AG09309 (cell line): ENCODE measurements at regions not wholly inside any gene's neighbourhood (a gene's known extent, or its start where the extent isn't known, plus 50 kb on each side); places are given as distances from the start of the nearest gene placed in this dataset.
"Not testable (repeated sequence)": the region's sequence is repeated elsewhere in the genome, so short reads cannot be mapped to it uniquely, and the experiment has no call there.

ENCODE experiments used
- DNase-seq: peaks from one replicate; pipeline ENCODE4 v3.0.0-alpha.2; 2010; ENCODE audit warnings: low read depth
- H3K4me3 ChIP-seq: 2 replicates; pipeline ENCODE4 v1.5.1; 2011; ENCODE audit warnings: mild to moderate bottlenecking, low read depth, low read length, moderate library complexity; ENCODE audit not compliant: control insufficient read depth
- TF ChIP-seq, protein P1 (sequence below): IDR thresholded peaks from 2 replicates; pipeline ENCODE4 v1.5.1; 2011; ENCODE audit warnings: mild to moderate bottlenecking, low read depth, low read length, inconsistent platforms; ENCODE audit not compliant: insufficient read depth, control insufficient read depth; ENCODE audit errors: missing control alignments

DNA sequence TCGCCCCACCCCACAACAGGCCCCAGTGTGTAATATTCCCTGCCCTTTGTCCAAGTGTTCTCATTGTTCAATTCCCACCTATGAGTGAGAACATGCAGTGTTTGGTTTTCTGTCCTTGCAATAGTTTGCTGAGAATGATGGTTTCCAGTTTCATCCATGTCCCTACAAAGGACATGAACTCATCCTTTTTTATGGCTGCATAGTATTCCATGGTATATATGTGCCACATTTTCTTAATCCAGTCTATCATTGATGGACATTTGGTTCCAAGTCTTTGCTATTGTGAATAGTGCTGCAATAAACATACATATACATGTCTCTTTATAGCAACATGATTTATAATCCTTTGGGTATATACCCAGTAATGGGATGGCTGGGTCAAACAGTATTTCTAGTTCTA lies 132.7 kb downstream of the SNX10 start:
- DNase-seq, H3K4me3 ChIP-seq: not testable (repeated sequence)

DNA sequence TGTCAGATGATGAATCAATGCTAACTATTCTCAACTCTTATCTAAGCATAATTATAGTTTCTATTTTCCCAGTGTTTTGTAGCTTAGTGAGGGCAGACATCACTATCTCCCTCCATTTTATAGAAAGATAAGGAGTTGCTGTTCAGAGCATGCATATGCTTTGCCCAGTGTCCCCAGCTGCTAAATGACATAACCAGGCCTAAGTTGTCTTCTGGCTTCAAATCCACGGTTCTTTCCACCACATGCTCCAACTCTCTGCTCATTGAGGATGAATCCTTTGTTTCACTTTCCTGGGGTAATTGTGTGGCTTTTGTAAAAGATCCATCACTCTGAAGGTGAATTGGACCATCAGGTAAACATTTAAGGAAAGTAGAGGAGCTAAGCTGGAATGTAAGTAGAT lies 134.0 kb downstream of the SNX10 start:
- TF ChIP-seq, protein P1, sequence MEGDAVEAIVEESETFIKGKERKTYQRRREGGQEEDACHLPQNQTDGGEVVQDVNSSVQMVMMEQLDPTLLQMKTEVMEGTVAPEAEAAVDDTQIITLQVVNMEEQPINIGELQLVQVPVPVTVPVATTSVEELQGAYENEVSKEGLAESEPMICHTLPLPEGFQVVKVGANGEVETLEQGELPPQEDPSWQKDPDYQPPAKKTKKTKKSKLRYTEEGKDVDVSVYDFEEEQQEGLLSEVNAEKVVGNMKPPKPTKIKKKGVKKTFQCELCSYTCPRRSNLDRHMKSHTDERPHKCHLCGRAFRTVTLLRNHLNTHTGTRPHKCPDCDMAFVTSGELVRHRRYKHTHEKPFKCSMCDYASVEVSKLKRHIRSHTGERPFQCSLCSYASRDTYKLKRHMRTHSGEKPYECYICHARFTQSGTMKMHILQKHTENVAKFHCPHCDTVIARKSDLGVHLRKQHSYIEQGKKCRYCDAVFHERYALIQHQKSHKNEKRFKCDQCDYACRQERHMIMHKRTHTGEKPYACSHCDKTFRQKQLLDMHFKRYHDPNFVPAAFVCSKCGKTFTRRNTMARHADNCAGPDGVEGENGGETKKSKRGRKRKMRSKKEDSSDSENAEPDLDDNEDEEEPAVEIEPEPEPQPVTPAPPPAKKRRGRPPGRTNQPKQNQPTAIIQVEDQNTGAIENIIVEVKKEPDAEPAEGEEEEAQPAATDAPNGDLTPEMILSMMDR, result no peak
- H3K4me3 ChIP-seq, result no peak overlapping the region
- DNase-seq, result no peak

DNA sequence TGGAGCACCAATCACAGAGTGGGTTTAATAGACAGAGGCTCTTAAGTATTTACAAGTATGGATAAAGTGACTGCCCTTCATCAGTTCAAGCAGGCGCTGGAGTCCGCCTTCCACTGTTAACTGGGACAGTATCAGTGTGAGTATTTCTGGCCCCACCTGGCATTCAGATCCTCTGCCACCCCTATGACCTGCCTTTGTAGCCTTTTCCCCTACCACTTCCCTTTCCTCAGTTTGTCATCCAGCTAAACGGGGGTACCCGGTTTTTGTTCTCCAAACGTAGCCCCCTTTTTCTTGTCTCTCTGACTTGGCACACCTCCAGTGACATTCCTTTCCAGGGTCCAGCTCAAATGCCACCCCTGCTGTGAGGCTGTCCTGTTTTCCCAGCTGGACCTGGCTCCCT lies 134.4 kb downstream of the SNX10 start:
- TF ChIP-seq, protein P1, result no peak
- DNase-seq, result no peak
- H3K4me3 ChIP-seq, result no peak overlapping the region

DNA sequence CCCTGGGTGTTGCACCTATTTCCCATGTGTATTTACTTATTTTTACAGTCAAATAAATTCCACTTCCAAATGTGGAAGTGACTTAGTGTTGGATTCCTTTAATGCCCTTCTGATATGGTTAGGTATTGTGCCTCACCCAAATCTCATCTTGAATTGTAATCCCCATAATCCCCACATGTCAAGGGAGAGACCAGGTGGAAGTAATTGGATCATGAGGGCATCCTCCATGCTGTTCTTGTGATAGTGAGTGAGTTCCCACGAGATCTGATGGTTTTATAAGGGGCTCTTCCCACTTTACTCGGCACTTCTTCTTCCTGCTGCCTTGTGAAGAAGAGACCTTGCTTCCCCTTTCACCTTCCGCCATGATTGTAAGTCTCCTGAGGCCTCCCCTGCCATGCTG lies 136.9 kb downstream of the SNX10 start:
- no peak overlapping the region for H3K4me3 ChIP-seq
- no peak for DNase-seq
- TF ChIP-seq, protein P1, result no peak

DNA sequence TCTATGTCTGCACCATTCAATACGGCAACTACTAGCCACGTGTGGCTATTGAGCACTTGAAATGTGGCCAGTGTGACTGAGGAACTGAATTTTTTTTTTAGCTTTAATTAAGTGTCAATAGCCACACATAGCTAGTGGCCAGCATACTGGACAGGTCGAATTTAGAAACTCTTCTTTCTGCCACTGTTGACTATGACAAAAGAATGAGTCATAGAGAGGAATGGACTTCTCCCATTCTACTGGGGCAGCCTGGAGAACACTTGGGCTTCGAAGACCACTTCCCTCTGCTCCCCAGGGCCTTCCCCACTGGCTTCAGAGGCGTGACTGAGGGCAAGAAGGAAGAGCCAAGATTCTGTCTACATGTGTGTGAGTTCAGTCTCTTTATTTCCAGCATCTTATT lies 137.5 kb downstream of the SNX10 start:
- TF ChIP-seq, protein P1, result no peak
- no peak for DNase-seq
- H3K4me3 ChIP-seq, result no peak overlapping the region

DNA sequence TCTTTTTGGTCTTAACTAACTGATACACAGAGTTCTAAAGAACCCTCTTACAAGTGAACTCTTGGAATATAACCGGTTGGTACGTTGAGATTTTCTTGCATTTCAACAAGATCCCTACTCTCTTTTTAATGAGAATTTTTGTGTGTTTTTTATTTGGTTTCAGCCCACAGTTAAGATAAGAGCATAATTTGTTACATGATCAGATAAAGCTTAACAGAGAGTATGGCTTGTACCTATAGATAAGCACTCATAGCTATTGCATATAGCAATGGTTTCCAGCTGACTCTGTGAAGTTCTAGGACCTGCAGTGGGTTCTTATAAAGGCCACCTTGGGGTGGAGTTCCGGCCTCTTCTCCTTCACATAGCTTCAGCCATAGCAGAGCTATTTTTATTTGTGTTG lies 143.3 kb downstream of the SNX10 start:
- H3K4me3 ChIP-seq, result no peak overlapping the region
- TF ChIP-seq, protein P1, result no peak
- DNase-seq, result no peak

DNA sequence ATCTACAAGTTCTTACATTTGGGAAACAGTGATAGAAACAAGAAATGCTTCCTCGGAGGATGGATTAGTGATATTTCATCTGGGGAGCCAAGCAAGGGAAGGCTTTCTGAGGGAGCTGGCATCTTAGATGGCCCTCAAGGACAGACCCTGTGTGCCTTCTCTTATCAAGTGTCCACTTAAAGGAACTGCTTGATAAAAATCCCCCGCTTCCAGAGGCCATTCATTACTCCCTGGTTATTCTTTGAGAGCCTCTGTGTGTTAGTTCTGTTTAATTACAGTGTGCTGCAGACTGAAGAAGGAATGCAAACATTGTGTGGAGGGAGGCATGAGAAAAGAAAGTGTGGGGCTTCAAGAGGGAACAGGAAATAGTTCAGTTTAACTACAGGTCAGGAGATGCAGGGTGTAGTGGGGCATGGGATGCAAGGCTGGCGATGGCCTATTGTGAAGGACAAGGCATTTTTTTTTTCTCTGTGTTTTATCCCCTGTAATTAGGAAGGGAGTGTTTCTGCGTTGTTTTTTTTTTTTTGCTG lies 145.4 kb downstream of the SNX10 start:
- no peak for DNase-seq
- no peak overlapping the region for H3K4me3 ChIP-seq
- TF ChIP-seq, protein P1, result no peak
